Hepatocyte (in vitro differentiated cells): ENCODE measurements at regions not wholly inside any gene's neighbourhood (a gene's known extent, or its start where the extent isn't known, plus 50 kb on each side); places are given as distances from the start of the nearest gene placed in this dataset.

ENCODE experiments used
- DNase-seq: peaks from one replicate; pipeline ENCODE4 v3.0.0-alpha.2; 2016; ENCODE audit warnings: low spot score
- H2AFZ ChIP-seq: fragments of 200-600 bp; sonication (generic); 2 replicates; pipeline ENCODE4 v1.6.0; 2016; ENCODE audit warnings: antibody characterized with exemption, mild to moderate bottlenecking
- H3K27ac ChIP-seq: fragments of 200-600 bp; sonication (generic); 2 replicates; pipeline ENCODE4 v1.5.1; 2016; ENCODE audit warnings: mild to moderate bottlenecking
- H3K27me3 ChIP-seq: fragments of 200-600 bp; sonication (generic); 2 replicates; pipeline ENCODE4 v1.6.1; 2016
- H3K36me3 ChIP-seq: fragments of 200-600 bp; sonication (generic); replicated peaks from 2 replicates; pipeline ENCODE4 v1.5.1; 2016; ENCODE audit warnings: low read depth; ENCODE audit not compliant: insufficient read depth
- H3K4me1 ChIP-seq: fragments of 200-600 bp; sonication (generic); 2 replicates; pipeline ENCODE4 v1.5.1; 2016; ENCODE audit warnings: mild to moderate bottlenecking, moderate library complexity; ENCODE audit not compliant: insufficient read depth
- H3K4me2 ChIP-seq: fragments of 200-600 bp; sonication (generic); 2 replicates; pipeline ENCODE4 v1.6.0; 2016
- H3K4me3 ChIP-seq: fragments of 200-600 bp; sonication (generic); 2 replicates; pipeline ENCODE4 v1.5.1; 2016; ENCODE audit warnings: mild to moderate bottlenecking
- H3K79me2 ChIP-seq: fragments of 200-600 bp; sonication (generic); 2 replicates; pipeline ENCODE4 v1.6.0; 2017; ENCODE audit warnings: mild to moderate bottlenecking
- H3K9me2 ChIP-seq: fragments of 200-600 bp; sonication (generic); replicated peaks from 2 replicates; pipeline ENCODE4 v1.6.0; 2017; ENCODE audit warnings: mild to moderate bottlenecking; ENCODE audit not compliant: insufficient read depth
- H3K9me3 ChIP-seq: fragments of 200-600 bp; sonication (generic); 2 replicates; pipeline ENCODE4 v1.5.1; 2016; ENCODE audit warnings: low read depth, mild to moderate bottlenecking
- H4K20me1 ChIP-seq: fragments of 200-600 bp; sonication (generic); 2 replicates; pipeline ENCODE4 v1.6.0; 2016; ENCODE audit warnings: mild to moderate bottlenecking; ENCODE audit not compliant: insufficient read depth, poor library complexity, severe bottlenecking
- CTCF ChIP-seq: fragments of 200-600 bp; sonication (generic); IDR thresholded peaks from 2 replicates; pipeline ENCODE4 v1.5.1; 2016; ENCODE audit warnings: antibody characterized with exemption, mild to moderate bottlenecking; ENCODE audit not compliant: poor library complexity
- EZH2 ChIP-seq: fragments of 200-600 bp; sonication (generic); IDR thresholded peaks from 2 replicates; pipeline ENCODE4 v1.6.1; 2016; ENCODE audit warnings: antibody characterized with exemption, mild to moderate bottlenecking, borderline replicate concordance
- EZH2phosphoT487 ChIP-seq: fragments of 200-600 bp; sonication (generic); IDR thresholded peaks from one replicate; pipeline ENCODE4 v1.6.1; 2018; ENCODE audit warnings: antibody characterized with exemption, mild to moderate bottlenecking, low read depth, moderate library complexity; ENCODE audit not compliant: unreplicated experiment, severe bottlenecking
- WGBS: methylation state at CpG from one replicate; pipeline ENCODE4 v1.1.6; 2016; ENCODE audit warnings: low lambda C conversion rate; ENCODE audit errors: missing lambda C conversion rate; 5-methylcytosine and 5-hydroxymethylcytosine counted together

- Histone ChIP-seq H3K27ac (no peak overlapping the region), H3K4me2 (no peak overlapping the region), H3K4me3 (no peak overlapping the region), H3K79me2 (no peaks in the 10 kb centered on the region), H4K20me1 (no peaks in the 10 kb centered on the region), H3K27me3 (no peaks in the 10 kb centered on the region), H3K4me1 (no peaks in the 10 kb centered on the region), H3K9me3 (no peaks in the 10 kb centered on the region), H3K36me3 (no peaks in the 10 kb centered on the region), H2AFZ (no peak overlapping the region), H3K9me2 (no peaks in the 10 kb centered on the region)
- TF ChIP-seq EZH2: no peak
- TF ChIP-seq CTCF: no peak
- TF ChIP-seq EZH2phosphoT487: no peak
- no peak for DNase-seq
- WGBS: 52% methylated on average over 2 of the region's 2 CpGs
Measured at GRCh38 chr11:110984147-110984546, 261.4 kb upstream of the POU2AF2 start.

GRCh38 chr11:110982214-110982613 lies 263.3 kb upstream of the POU2AF2 start:
- no peaks in the 10 kb centered on the region for H4K20me1 ChIP-seq
- WGBS: 91% methylated on average over 2 of the region's 2 CpGs
- no peak overlapping the region for H2AFZ ChIP-seq
- no peaks in the 10 kb centered on the region for H3K9me2 ChIP-seq
- no peaks in the 10 kb centered on the region for H3K36me3 ChIP-seq
- H3K27me3 ChIP-seq: no peaks in the 10 kb centered on the region
- H3K4me3 ChIP-seq: no peak overlapping the region
- DNase-seq: no peak
- TF ChIP-seq CTCF (no peak), EZH2 (no peak), EZH2phosphoT487 (no peak)
- no peaks in the 10 kb centered on the region for H3K79me2 ChIP-seq
- no peak overlapping the region for H3K27ac ChIP-seq
- H3K4me1 ChIP-seq: no peaks in the 10 kb centered on the region
- no peaks in the 10 kb centered on the region for H3K9me3 ChIP-seq
- no peak overlapping the region for H3K4me2 ChIP-seq

GRCh38 chr11:110979696-110980095 lies 265.8 kb upstream of the POU2AF2 start:
- DNase-seq: no peak
- Histone ChIP-seq H3K27ac (no peak overlapping the region), H3K27me3 (no peaks in the 10 kb centered on the region), H3K4me1 (no peaks in the 10 kb centered on the region), H3K79me2 (no peaks in the 10 kb centered on the region), H3K4me3 (no peak overlapping the region), H4K20me1 (no peaks in the 10 kb centered on the region), H3K9me3 (no peaks in the 10 kb centered on the region), H3K9me2 (no peaks in the 10 kb centered on the region), H3K36me3 (no peaks in the 10 kb centered on the region), H2AFZ (no peak overlapping the region), H3K4me2 (no peak overlapping the region)
- 82% methylated on average over 1 of the region's 1 CpG for WGBS
- TF ChIP-seq CTCF (no peak), EZH2phosphoT487 (no peak), EZH2 (no peak)

GRCh38 chr11:110977661-110978060 lies 265.4 kb upstream of the ARHGAP20 start:
- no peak for DNase-seq
- no peak overlapping the region for H3K4me2 ChIP-seq
- H3K4me1 ChIP-seq: no peaks in the 10 kb centered on the region
- H4K20me1 ChIP-seq: no peaks in the 10 kb centered on the region
- no peaks in the 10 kb centered on the region for H3K27me3 ChIP-seq
- H3K36me3 ChIP-seq: no peaks in the 10 kb centered on the region
- no peak overlapping the region for H2AFZ ChIP-seq
- no peak overlapping the region for H3K4me3 ChIP-seq
- no peaks in the 10 kb centered on the region for H3K9me3 ChIP-seq
- TF ChIP-seq CTCF (no peak), EZH2 (no peak), EZH2phosphoT487 (no peak)
- WGBS: 92% methylated on average over 1 of the region's 1 CpG
- no peak overlapping the region for H3K27ac ChIP-seq
- no peaks in the 10 kb centered on the region for H3K9me2 ChIP-seq
- no peaks in the 10 kb centered on the region for H3K79me2 ChIP-seq
